Heart left ventricle (tissue), 16 donors: ENCODE measurements at regions not wholly inside any gene's neighbourhood (a gene's known extent, or its start where the extent isn't known, plus 50 kb on each side); places are given as distances from the start of the nearest gene placed in this dataset.

Source experiments
- ATAC-seq, 4 donors: fragments of 200-7000 bp; cut with Tn5 transposase; one replicate each; pipeline ENCODE4 v1.9.1; 2020 to 2022; ENCODE audit warnings: moderate library complexity in 4 of 4, mild to moderate bottlenecking in 3 of 4, moderate number of reproducible peaks in 1 of 4
- DNase-seq, 5 donors: peaks; one replicate each; pipeline ENCODE4 v3.0.0-alpha.2; 2020
- H3K27ac ChIP-seq, 12 donors: fragments of 200-600 bp; sonication (generic) in 4 of 12; one replicate each; pipeline versions ENCODE4 v1.5.0 to v1.8.0; 2016 to 2022; ENCODE audit warnings: mild to moderate bottlenecking in 2 of 12
- H3K27me3 ChIP-seq, 9 donors: fragments of 200-600 bp; sonication (generic) in 2 of 9; one replicate each; pipeline versions ENCODE4 v1.5.1 to v1.8.0; 2016 to 2022; ENCODE audit warnings: mild to moderate bottlenecking in 3 of 9
- H3K36me3 ChIP-seq, 9 donors: fragments of 200-600 bp; sonication (generic) in 2 of 9; one replicate each; pipeline versions ENCODE4 v1.5.0 to v1.8.0; 2018 to 2022; ENCODE audit warnings: mild to moderate bottlenecking in 2 of 9
- H3K4me1 ChIP-seq, 12 donors: fragments of 200-600 bp; sonication (generic) in 4 of 12; one replicate each; pipeline versions ENCODE4 v1.5.0 to v1.8.0; 2016 to 2022; ENCODE audit warnings: mild to moderate bottlenecking in 3 of 12
- H3K4me3 ChIP-seq, 12 donors: fragments of 200-600 bp; sonication (generic) in 4 of 12; one replicate each; pipeline versions ENCODE4 v1.5.0 to v1.8.0; 2017 to 2022; ENCODE audit warnings: mild to moderate bottlenecking in 9 of 12, moderate library complexity in 4 of 12
- H3K9me3 ChIP-seq, 12 donors: fragments of 200-600 bp; sonication (generic) in 4 of 12; one replicate each; pipeline versions ENCODE4 v1.5.0 to v1.8.0; 2016 to 2022; ENCODE audit warnings: mild to moderate bottlenecking in 1 of 12
- CTCF ChIP-seq, 12 donors: fragments of 200-600 bp; sonication (generic) in 4 of 12; IDR thresholded peaks; one replicate each; pipeline versions ENCODE4 v1.5.0 to v1.8.0; 2018 to 2022; ENCODE audit warnings: antibody characterized with exemption in 12 of 12, mild to moderate bottlenecking in 5 of 12
- POLR2A ChIP-seq, 2 donors: fragments of 450-650 bp; IDR thresholded peaks; one replicate each; pipeline ENCODE4 v1.6.1; 2017; ENCODE audit warnings: antibody characterized with exemption in 2 of 2, mild to moderate bottlenecking in 2 of 2, moderate library complexity in 2 of 2
- WGBS, 4 donors: extraction: QIAGEN DNeasy Blood & Tissue Kit in 2 of 4; methylation state at CpG; one replicate each; pipeline versions ENCODE4 v1.1.5 to v1.1.7; 2013 to 2018; 5-methylcytosine and 5-hydroxymethylcytosine counted together
- intact Hi-C, 10 donors: fragments of 100-400 bp; cut with DNase I; formaldehyde crosslinking; loops; one replicate each; pipeline versions ENCODE4 v1.11.1 to v1.14.2; 2022
- donor health status: ischemic (EF 13 %, LVEDD 7.1; RV severe dilation, severe dysfunction).
- donor health status: healthy with polysubstance abuse.
- donor health status: DM: no; HTN: yes; CAD: no.
- donor health status: DM: no; HTN: no; CAD: no.
- donor health status: ischemic (EF 25% LVEDD 6.9; RV normal size, moderate dysfunction).
- donor health status: ischemic (EF 25% LVEDD 5.7; RV mildly dilated, moderate dysfunction).
- donor health status: healthy.
- donor health status: DM: yes; HTN: yes; CAD: no.
- donor health status: ischemic (EF 35%, LVEDD 5.7; RV mildly dilated, moderate dysfunction).
- donor health status: nonischemic (EF 11% LVEDD 7.7; RV severe dilation, severe dysfunction).
- donor health status: DM: yes; HTN: yes; CAD: no.
- donor health status: PGD.
- donor health status: ischemic (EF 29% LVEDD 5.4; RV normal size, mild dysfunction).
- donor health status: nonischemic (EF 23%, LVEDD 6.1; RV moderate dilation, normal function).

- no peak for DNase-seq
- H3K27ac ChIP-seq, result no peak overlapping the region
- H3K9me3 ChIP-seq, result no peaks in the 10 kb centered on the region
- no peaks in the 10 kb centered on the region for H3K36me3 ChIP-seq
- no peaks in the 10 kb centered on the region for H3K4me1 ChIP-seq
- no peak for TF ChIP-seq POLR2A (IDR thresholded peaks at IDR 0.05)
- no peak for ATAC-seq
- no peak overlapping the region for H3K4me3 ChIP-seq
- WGBS, 4 donors, result 79 to 92% (median 84%) methylated on average over 4 of the region's 4 CpGs
- intact Hi-C loops, result no loop called here
- peaks cover 0 to 16% (median 6%) of the 10 kb centered on the region in 9 donors for H3K27me3 ChIP-seq
Observed at GRCh38 chr7:26580064-26580591, 284.3 kb downstream of the SKAP2 start.

- Histone ChIP-seq H3K4me3 (no peak overlapping the region), H3K4me1 (no peaks in the 10 kb centered on the region), H3K27me3 (peaks cover 0 to 16% (median 6%) of the 10 kb centered on the region in 9 donors), H3K27ac (no peak overlapping the region), H3K36me3 (no peaks in the 10 kb centered on the region), H3K9me3 (no peaks in the 10 kb centered on the region)
- intact Hi-C loops, result no loop called here
- ATAC-seq, result no peak
- 82 to 90% (median 89%) methylated on average over 4 of the region's 4 CpGs for WGBS, 4 donors
- no peak for DNase-seq
- TF ChIP-seq CTCF (IDR thresholded peaks at IDR 0.05), result no peak
- TF ChIP-seq POLR2A (IDR thresholded peaks at IDR 0.05), result no peak
Observed at GRCh38 chr7:26580711-26581110, 283.7 kb downstream of the SKAP2 start.

- intact Hi-C loops, result no loop called here
- no peak for TF ChIP-seq CTCF (IDR thresholded peaks at IDR 0.05)
- Histone ChIP-seq H3K27me3 (peaks cover 0 to 20% (median 4%) of the 10 kb centered on the region in 9 donors), H3K4me3 (no peak overlapping the region), H3K4me1 (no peaks in the 10 kb centered on the region), H3K27ac (no peak overlapping the region), H3K9me3 (no peaks in the 10 kb centered on the region), H3K36me3 (no peaks in the 10 kb centered on the region)
- 67 to 68% (median 68%) methylated on average over 4 of the region's 4 CpGs for WGBS, 4 donors
- DNase-seq (no peak), ATAC-seq (no peak)
Observed at GRCh38 chr7:26583094-26583648, 281.2 kb downstream of the SKAP2 start.

- no peaks in the 10 kb centered on the region for H3K9me3 ChIP-seq
- DNase-seq (no peak), ATAC-seq (no peak)
- WGBS, 4 donors, result 50 to 58% (median 54%) methylated on average over 2 of the region's 2 CpGs
- H3K27me3 ChIP-seq, result peaks cover 0 to 20% (median 2%) of the 10 kb centered on the region in 9 donors
- no peaks in the 10 kb centered on the region for H3K36me3 ChIP-seq
- intact Hi-C loops, result no loop called here
- TF ChIP-seq POLR2A (IDR thresholded peaks at IDR 0.05) (no peak), CTCF (IDR thresholded peaks at IDR 0.05) (no peak)
- no peaks in the 10 kb centered on the region for H3K4me1 ChIP-seq
- H3K4me3 ChIP-seq, result no peak overlapping the region
- no peak overlapping the region for H3K27ac ChIP-seq
Observed at GRCh38 chr7:26584326-26584725, 280.1 kb downstream of the SKAP2 start.
